ENCODE measurements at regions not wholly inside any gene's neighbourhood (a gene's known extent, or its start where the extent isn't known, plus 50 kb on each side); places are given as distances from the start of the nearest gene placed in this dataset.

DNA sequence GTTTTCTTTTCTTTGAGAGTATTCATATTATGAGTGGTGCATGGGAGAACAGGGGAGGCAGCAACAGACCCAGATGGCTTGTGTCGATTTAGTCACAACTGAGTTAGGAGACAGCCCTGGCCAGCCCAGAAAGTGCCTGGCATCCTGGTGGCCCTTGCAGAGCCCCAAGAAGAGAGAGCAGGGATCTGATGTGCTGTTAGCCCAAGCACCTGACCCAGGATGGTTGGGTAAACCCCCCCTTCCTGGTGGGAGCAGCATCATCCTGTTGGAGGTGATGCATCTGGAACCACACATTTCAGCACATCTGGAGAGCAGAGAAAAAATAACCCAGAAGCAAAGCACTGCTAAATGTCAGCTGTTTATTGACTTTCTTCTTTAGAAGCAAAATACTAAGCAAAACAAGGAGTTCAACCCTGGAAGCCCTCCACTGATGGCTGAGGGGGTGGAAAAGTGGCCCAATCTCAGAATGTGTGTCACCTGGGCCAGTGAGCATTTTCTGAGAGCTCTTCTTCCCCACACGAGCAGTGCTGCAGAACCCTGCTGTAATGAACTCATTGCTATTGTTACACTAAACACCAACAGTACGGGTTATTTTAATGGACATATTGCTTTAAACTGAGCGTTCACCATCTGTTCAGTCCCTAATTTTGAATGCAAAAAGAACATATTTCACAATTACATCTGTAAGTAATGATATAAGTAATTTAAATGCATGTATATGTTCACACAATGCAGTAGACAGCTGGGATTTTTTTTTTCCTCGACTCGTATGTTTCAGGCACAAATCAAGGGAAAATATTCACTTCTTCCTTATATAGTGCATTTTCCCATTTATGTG, 100.6 kb upstream of the SMIM21 start:
- TF ChIP-seq, protein P1, sequence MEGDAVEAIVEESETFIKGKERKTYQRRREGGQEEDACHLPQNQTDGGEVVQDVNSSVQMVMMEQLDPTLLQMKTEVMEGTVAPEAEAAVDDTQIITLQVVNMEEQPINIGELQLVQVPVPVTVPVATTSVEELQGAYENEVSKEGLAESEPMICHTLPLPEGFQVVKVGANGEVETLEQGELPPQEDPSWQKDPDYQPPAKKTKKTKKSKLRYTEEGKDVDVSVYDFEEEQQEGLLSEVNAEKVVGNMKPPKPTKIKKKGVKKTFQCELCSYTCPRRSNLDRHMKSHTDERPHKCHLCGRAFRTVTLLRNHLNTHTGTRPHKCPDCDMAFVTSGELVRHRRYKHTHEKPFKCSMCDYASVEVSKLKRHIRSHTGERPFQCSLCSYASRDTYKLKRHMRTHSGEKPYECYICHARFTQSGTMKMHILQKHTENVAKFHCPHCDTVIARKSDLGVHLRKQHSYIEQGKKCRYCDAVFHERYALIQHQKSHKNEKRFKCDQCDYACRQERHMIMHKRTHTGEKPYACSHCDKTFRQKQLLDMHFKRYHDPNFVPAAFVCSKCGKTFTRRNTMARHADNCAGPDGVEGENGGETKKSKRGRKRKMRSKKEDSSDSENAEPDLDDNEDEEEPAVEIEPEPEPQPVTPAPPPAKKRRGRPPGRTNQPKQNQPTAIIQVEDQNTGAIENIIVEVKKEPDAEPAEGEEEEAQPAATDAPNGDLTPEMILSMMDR (IDR thresholded peaks at IDR 0.05) = no peak
- no peak for TF ChIP-seq POLR2A (IDR thresholded peaks at IDR 0.05)
